GM03348 (cell line): ENCODE measurements at regions not wholly inside any gene's neighbourhood (a gene's known extent, or its start where the extent isn't known, plus 50 kb on each side); places are given as distances from the start of the nearest gene placed in this dataset.

Experiments
- DNase-seq: peaks from one replicate; pipeline ENCODE4 v3.0.0; 2012; ENCODE audit warnings: low spot score

- no peak for DNase-seq
Observed at GRCh38 chr5:3888310-3888709, 292.7 kb downstream of the IRX1 start.

GRCh38 chr5:3889412-3890142 lies 293.9 kb downstream of the IRX1 start:
- no peak for DNase-seq

- no peak for DNase-seq
Observed at GRCh38 chr5:3891113-3891512, 295.5 kb downstream of the IRX1 start.

- DNase-seq, result no peak
Observed at GRCh38 chr5:3893527-3893926, 297.9 kb downstream of the IRX1 start.

- no peak for DNase-seq
Observed at GRCh38 chr5:3893975-3894374, 298.3 kb downstream of the IRX1 start.

- DNase-seq, result no peak
Observed at GRCh38 chr5:3896098-3896497, 300.5 kb downstream of the IRX1 start.

- no peak for DNase-seq
Observed at GRCh38 chr5:3899093-3899492, 303.5 kb downstream of the IRX1 start.

- DNase-seq, result no peak
Observed at GRCh38 chr5:3904584-3904983, 309.0 kb downstream of the IRX1 start.

GRCh38 chr5:3905031-3905430 lies 309.4 kb downstream of the IRX1 start:
- no peak for DNase-seq

- no peak for DNase-seq
Observed at GRCh38 chr5:3905521-3905920, 309.9 kb downstream of the IRX1 start.

GRCh38 chr5:3911111-3911510 lies 315.5 kb downstream of the IRX1 start:
- DNase-seq, result no peak

- DNase-seq, result no peak
Observed at GRCh38 chr5:3911773-3912172, 316.1 kb downstream of the IRX1 start.

- DNase-seq, result no peak
Observed at GRCh38 chr5:3912790-3913189, 317.2 kb downstream of the IRX1 start.

GRCh38 chr5:3913279-3913678 lies 317.6 kb downstream of the IRX1 start:
- no peak for DNase-seq

- no peak for DNase-seq
Observed at GRCh38 chr5:3925022-3925421, 329.4 kb downstream of the IRX1 start.

GRCh38 chr5:3925935-3926334 lies 330.3 kb downstream of the IRX1 start:
- DNase-seq, result no peak

GRCh38 chr5:3929799-3930198 lies 334.2 kb downstream of the IRX1 start:
- no peak for DNase-seq

- DNase-seq, result no peak
Observed at GRCh38 chr5:3931976-3932375, 336.3 kb downstream of the IRX1 start.

- no peak for DNase-seq
Observed at GRCh38 chr5:3933536-3933935, 337.9 kb downstream of the IRX1 start.

- DNase-seq, result no peak
Observed at GRCh38 chr5:3933966-3934365, 338.3 kb downstream of the IRX1 start.

GRCh38 chr5:3943859-3944258 lies 348.2 kb downstream of the IRX1 start:
- DNase-seq, result no peak

GRCh38 chr5:3944930-3945329 lies 349.3 kb downstream of the IRX1 start:
- DNase-seq, result no peak

- DNase-seq, result no peak
Observed at GRCh38 chr5:3948838-3949237, 353.2 kb downstream of the IRX1 start.

GRCh38 chr5:3954199-3954598 lies 358.6 kb downstream of the IRX1 start:
- DNase-seq, result no peak

- no peak for DNase-seq
Observed at GRCh38 chr5:3954633-3955032, 359.0 kb downstream of the IRX1 start.
